ENCODE measurements at regions not wholly inside any gene's neighbourhood (a gene's known extent, or its start where the extent isn't known, plus 50 kb on each side); places are given as distances from the start of the nearest gene placed in this dataset.

GRCh38 chr9:80013891-80014290 is 442.1 kb downstream of the TLE4 start:
- DNase-seq (ENCODE audit: extremely low spot score), result no peak
- ChIA-PET CTCF (interaction anchor here (1.4 kb wide), 1 partner anchor 16 kb away, joined by 4 read pairs; no protein-coding TSS in a partner anchor), POLR2A (no interaction called here)
- TF ChIP-seq CTCF (IDR thresholded peaks at IDR 0.05; ENCODE audit: control extremely low read depth, extremely low read depth, low read depth, missing control alignments), result no peak

- TF ChIP-seq CTCF (IDR thresholded peaks at IDR 0.05; ENCODE audit: control extremely low read depth, extremely low read depth, low read depth, missing control alignments), result no peak
- DNase-seq (ENCODE audit: extremely low spot score), result no peak
- POLR2A ChIA-PET, result no interaction called here
- CTCF ChIA-PET, result interaction anchor here (1.0 to 1.4 kb wide), 2 partner anchors 9 to 17 kb away, joined by 4 read pairs; no protein-coding TSS in a partner anchor
Measured at GRCh38 chr9:80012557-80013330, 441.0 kb downstream of the TLE4 start.

- no peak for DNase-seq (ENCODE audit: extremely low spot score)
- no peak for TF ChIP-seq CTCF (IDR thresholded peaks at IDR 0.05; ENCODE audit: control extremely low read depth, extremely low read depth, low read depth, missing control alignments)
- POLR2A ChIA-PET, result no interaction called here
- CTCF ChIA-PET, result interaction anchor here (0.9 kb wide), 1 partner anchor 31 kb away, joined by 3 read pairs; no protein-coding TSS in a partner anchor
Measured at GRCh38 chr9:80009204-80009603, 437.4 kb downstream of the TLE4 start.

GRCh38 chr9:80004714-80005113 is 432.9 kb downstream of the TLE4 start:
- TF ChIP-seq CTCF (IDR thresholded peaks at IDR 0.05; ENCODE audit: control extremely low read depth, extremely low read depth, low read depth, missing control alignments), result no peak
- CTCF ChIA-PET, result no interaction called here
- POLR2A ChIA-PET, result no interaction called here
- no peak for DNase-seq (ENCODE audit: extremely low spot score)

- no peak for TF ChIP-seq CTCF (IDR thresholded peaks at IDR 0.05; ENCODE audit: control extremely low read depth, extremely low read depth, low read depth, missing control alignments)
- POLR2A ChIA-PET, result no interaction called here
- no peak for DNase-seq (ENCODE audit: extremely low spot score)
- CTCF ChIA-PET, result interaction anchor here (1.8 kb wide), 1 partner anchor 11 kb away, joined by 6 read pairs; no protein-coding TSS in a partner anchor
Measured at GRCh38 chr9:79990536-79990935, 418.8 kb downstream of the TLE4 start.

- no peak for DNase-seq (ENCODE audit: extremely low spot score)
- no peak for TF ChIP-seq CTCF (IDR thresholded peaks at IDR 0.05; ENCODE audit: control extremely low read depth, extremely low read depth, low read depth, missing control alignments)
- ChIA-PET CTCF (no interaction called here), POLR2A (no interaction called here)
Measured at GRCh38 chr9:79989079-79989478, 417.3 kb downstream of the TLE4 start.

Measured in GM10248 (cell line).